ENCODE measurements at regions not wholly inside any gene's neighbourhood (a gene's known extent, or its start where the extent isn't known, plus 50 kb on each side); places are given as distances from the start of the nearest gene placed in this dataset.
"Not testable (repeated sequence)": the region's sequence is repeated elsewhere in the genome, so short reads cannot be mapped to it uniquely, and the experiment has no call there.

DNA sequence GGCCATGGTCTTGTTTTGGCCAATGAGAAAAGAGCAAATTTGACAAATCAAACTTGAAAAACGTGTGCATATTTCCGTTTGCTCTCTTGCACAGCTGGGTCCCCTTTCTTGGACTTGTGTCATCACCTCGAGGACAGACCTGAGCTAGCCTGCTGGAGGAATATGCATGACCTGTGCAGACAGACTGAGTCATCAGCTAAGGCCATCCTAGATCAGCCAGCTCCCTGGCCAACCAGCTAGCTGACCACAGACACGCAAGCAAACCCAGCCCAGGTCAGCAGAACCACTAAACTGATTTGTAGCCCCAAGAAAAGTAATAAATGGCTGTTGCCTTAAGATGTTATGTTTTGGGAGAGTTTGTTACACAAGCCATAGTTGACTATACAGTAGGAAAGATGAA, 61.3 kb upstream of the PAX3 start:
- ATAC-seq (no peak), DNase-seq (no peak)
- intact Hi-C loops (cut with DNase I, micrococcal nuclease), result no loop called here
- Histone ChIP-seq H3K4me1 (ENCODE audit: low read depth) (no peaks in the 10 kb centered on the region), H3K4me3 (no peak overlapping the region), H3K36me3 (ENCODE audit: low read depth) (no peaks in the 10 kb centered on the region), H3K9me3 (no peaks in the 10 kb centered on the region)
- TF ChIP-seq, protein P1, sequence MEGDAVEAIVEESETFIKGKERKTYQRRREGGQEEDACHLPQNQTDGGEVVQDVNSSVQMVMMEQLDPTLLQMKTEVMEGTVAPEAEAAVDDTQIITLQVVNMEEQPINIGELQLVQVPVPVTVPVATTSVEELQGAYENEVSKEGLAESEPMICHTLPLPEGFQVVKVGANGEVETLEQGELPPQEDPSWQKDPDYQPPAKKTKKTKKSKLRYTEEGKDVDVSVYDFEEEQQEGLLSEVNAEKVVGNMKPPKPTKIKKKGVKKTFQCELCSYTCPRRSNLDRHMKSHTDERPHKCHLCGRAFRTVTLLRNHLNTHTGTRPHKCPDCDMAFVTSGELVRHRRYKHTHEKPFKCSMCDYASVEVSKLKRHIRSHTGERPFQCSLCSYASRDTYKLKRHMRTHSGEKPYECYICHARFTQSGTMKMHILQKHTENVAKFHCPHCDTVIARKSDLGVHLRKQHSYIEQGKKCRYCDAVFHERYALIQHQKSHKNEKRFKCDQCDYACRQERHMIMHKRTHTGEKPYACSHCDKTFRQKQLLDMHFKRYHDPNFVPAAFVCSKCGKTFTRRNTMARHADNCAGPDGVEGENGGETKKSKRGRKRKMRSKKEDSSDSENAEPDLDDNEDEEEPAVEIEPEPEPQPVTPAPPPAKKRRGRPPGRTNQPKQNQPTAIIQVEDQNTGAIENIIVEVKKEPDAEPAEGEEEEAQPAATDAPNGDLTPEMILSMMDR (IDR thresholded peaks at IDR 0.05), result no peak

DNA sequence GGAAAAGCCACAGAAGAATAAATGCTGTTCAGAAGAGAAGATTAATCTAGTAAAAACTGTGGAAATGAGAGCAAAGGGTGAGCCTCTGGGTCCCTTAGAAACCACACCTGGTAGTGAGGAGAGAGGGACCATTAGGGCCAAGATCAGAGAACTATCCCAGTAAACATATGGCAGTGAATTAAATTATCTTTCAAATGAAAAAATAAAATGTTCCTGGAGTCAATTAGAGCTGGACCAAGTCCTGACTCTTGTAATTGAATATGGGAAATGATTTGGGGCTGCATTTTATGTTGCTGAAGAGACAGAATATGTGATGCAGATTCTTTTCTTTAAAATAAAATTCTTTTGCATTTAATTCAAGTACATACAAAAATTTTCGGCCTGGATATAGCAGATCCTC, 62.2 kb upstream of the PAX3 start:
- Histone ChIP-seq H3K36me3 (ENCODE audit: low read depth) (no peaks in the 10 kb centered on the region), H3K4me3 (no peak overlapping the region), H3K9me3 (no peaks in the 10 kb centered on the region), H3K4me1 (ENCODE audit: low read depth) (no peaks in the 10 kb centered on the region)
- DNase-seq (no peak), ATAC-seq (no peak)
- TF ChIP-seq, protein P1 (IDR thresholded peaks at IDR 0.05), result no peak
- intact Hi-C loops (cut with DNase I, micrococcal nuclease), result no loop called here

DNA sequence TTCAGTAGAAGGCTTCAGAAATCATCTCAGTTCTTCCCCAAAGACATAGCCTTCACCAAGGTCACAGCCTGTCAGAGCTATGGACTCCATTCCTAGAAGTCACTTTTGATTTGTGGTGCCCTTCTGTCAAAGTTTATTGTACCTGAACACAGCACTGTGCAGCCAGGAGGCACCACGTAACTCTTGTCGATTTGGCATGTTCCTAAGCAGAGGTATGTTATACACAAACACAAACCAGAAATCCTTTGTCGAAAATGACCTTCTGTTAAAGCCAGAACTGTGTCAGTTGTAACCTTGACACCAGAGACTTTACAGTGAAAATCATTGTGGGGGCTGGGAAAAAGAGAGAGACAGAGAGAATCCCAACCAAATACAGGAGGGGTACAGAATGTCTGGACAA, 62.6 kb upstream of the SGPP2 start:
- no peak for ATAC-seq
- H3K36me3 ChIP-seq (ENCODE audit: low read depth), result no peaks in the 10 kb centered on the region
- intact Hi-C loops (cut with DNase I, micrococcal nuclease), result no loop called here
- no peaks in the 10 kb centered on the region for H3K9me3 ChIP-seq
- no peak overlapping the region for H3K4me3 ChIP-seq
- H3K4me1 ChIP-seq (ENCODE audit: low read depth), result no peaks in the 10 kb centered on the region
- no peak for DNase-seq
- TF ChIP-seq, protein P1 (IDR thresholded peaks at IDR 0.05), result no peak

DNA sequence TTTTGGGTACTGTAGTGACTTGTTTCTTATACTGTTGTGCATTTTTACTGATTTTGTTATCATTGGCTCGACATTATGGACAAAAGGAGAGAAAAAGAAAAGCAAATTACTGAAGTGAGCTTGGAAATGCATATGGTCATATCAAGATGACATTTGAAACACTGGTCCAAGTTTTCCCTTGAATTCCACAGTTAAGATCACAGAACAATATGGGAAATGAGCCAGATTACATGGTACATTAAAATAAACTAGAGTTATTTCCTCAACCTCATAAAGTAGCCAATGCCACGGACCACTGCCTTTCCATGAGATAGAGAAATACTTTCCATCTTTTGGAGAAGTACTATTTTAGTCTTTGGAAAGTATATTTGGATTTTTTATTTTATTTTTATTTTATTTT, 62.0 kb upstream of the SGPP2 start:
- no peaks in the 10 kb centered on the region for H3K9me3 ChIP-seq
- TF ChIP-seq, protein P1 (IDR thresholded peaks at IDR 0.05), result no peak
- DNase-seq (no peak), ATAC-seq (no peak)
- intact Hi-C loops (cut with DNase I, micrococcal nuclease), result no loop called here
- no peak overlapping the region for H3K4me3 ChIP-seq
- H3K36me3 ChIP-seq (ENCODE audit: low read depth), result no peaks in the 10 kb centered on the region
- no peaks in the 10 kb centered on the region for H3K4me1 ChIP-seq (ENCODE audit: low read depth)

DNA sequence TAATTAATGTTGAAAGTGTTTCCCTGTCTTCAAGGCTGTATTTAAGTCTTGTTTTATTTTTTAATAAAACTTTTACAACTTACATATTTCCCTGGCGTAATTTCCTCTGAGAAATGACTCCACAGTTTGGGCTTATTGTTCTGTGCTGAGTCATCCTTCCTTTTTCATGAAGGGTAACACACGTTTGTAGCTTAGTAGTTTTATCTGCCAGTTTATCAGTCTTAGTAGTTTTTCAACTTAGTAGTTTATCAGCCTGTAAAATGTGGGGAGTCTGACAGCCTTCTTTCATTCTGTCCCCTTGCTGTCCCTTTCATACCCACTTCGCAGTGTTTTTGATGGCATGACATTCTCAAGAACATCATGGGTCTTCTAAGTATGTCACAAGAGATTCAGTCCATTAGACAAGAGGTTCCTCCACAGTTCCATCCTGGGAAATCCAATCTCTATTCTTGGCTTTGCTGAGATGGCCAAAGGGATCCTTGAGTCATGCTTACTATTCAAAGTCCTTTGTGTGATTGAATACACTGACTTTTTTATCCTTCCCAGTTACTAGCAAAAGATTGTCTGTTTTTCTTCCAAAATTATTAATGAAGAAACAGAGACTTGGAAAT, 60.0 kb upstream of the SGPP2 start:
- intact Hi-C loops (cut with DNase I, micrococcal nuclease), result no loop called here
- no peak for DNase-seq

DNA sequence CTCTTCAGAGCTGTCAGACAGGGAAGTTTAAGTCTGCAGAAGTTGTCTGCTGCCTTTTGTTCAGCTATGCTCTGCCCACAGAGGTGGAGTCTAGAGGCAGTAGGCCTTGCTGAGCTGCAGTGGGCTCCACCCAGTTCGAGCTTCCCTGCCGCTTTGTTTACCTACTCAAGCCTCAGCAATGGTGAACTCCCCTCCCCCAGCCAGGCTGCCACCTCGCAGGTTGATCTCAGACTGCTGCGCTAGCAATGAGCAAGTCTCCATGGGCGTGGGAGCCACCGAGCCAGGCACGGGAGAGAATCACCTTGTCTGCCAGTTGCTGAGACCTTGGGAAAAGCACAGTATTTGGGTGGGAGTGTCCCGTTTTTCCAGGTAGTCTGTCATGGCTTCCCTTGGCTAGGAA, 56.1 kb upstream of the SGPP2 start:
- H3K4me1 ChIP-seq (ENCODE audit: low read depth); ATAC-seq; H3K4me3 ChIP-seq; H3K9me3 ChIP-seq; intact Hi-C loops (cut with DNase I, micrococcal nuclease); H3K36me3 ChIP-seq (ENCODE audit: low read depth): not testable (repeated sequence)
- DNase-seq, result peak; percentile 73 to 85 (median 79)

More for the DNA sequence above, 60.0 kb upstream of the SGPP2 start:
- H3K4me1 ChIP-seq (ENCODE audit: low read depth), result peaks cover 5% of the 10 kb centered on the region
- TF ChIP-seq, protein P1 (IDR thresholded peaks at IDR 0.05), result no peak
- H3K9me3 ChIP-seq, result no peaks in the 10 kb centered on the region
- no peak for ATAC-seq
- H3K4me3 ChIP-seq, result no peak overlapping the region
- H3K36me3 ChIP-seq (ENCODE audit: low read depth), result no peaks in the 10 kb centered on the region

All from mucosa of descending colon (tissue), 3 donors.